IMR-90 (cell line): ENCODE measurements at regions not wholly inside any gene's neighbourhood (a gene's known extent, or its start where the extent isn't known, plus 50 kb on each side); places are given as distances from the start of the nearest gene placed in this dataset.

ENCODE experiments used
- CEBPB ChIP-seq: IDR thresholded peaks from 2 replicates; pipeline ENCODE4 v1.6.1; 2012; ENCODE audit warnings: low read depth, low read length, improper control_type of control experiment
- CTCF ChIP-seq: conservative IDR thresholded peaks from 2 replicates; pipeline ENCODE4 v1.5.1; 2012; ENCODE audit warnings: mild to moderate bottlenecking, low read depth, low read length, improper control_type of control experiment
- FOS ChIP-seq: fragments of 150-350 bp; IDR thresholded peaks from 2 replicates; pipeline ENCODE4 v1.6.1; 2016; ENCODE audit warnings: low read depth, low read length
- POLR2A ChIP-seq: IDR thresholded peaks from 2 replicates; pipeline ENCODE4 v1.6.1; 2012; ENCODE audit warnings: mild to moderate bottlenecking, low read depth, low read length
- RCOR1 ChIP-seq: IDR thresholded peaks from 2 replicates; pipeline ENCODE4 v1.6.1; 2012; ENCODE audit warnings: mild to moderate bottlenecking, low read length, improper control_type of control experiment; ENCODE audit not compliant: insufficient replicate concordance
- SMC3 ChIP-seq: fragments of 150-350 bp; IDR thresholded peaks from 2 replicates; pipeline ENCODE4 v1.6.1; 2016; ENCODE audit warnings: low read depth, mild to moderate bottlenecking, antibody characterized with exemption, low read length, moderate library complexity

- TF ChIP-seq CTCF (no peak), SMC3 (no peak), POLR2A (no peak), CEBPB (no peak), FOS (no peak), RCOR1 (no peak)
Observed at GRCh38 chr10:25687521-25687920, 246.5 kb upstream of the MYO3A start.
